Testis (tissue), 2 donors: ENCODE measurements at regions not wholly inside any gene's neighbourhood (a gene's known extent, or its start where the extent isn't known, plus 50 kb on each side); places are given as distances from the start of the nearest gene placed in this dataset.
"Not testable (repeated sequence)": the region's sequence is repeated elsewhere in the genome, so short reads cannot be mapped to it uniquely, and the experiment has no call there.

Experiments
- POLR2A ChIP-seq: fragments of 450-650 bp; IDR thresholded peaks from one replicate; pipeline ENCODE4 v1.6.1; 2017; ENCODE audit warnings: antibody characterized with exemption, mild to moderate bottlenecking, moderate library complexity
- TF ChIP-seq, protein P1 (sequence below), 3 experiments: fragments of 450-650 bp in 2 of 3; fragments of 200-600 bp in 1 of 3; sonication (generic) in 1 of 3; IDR thresholded peaks; one replicate each; pipeline ENCODE4 v1.5.1; 2016 to 2019; ENCODE audit warnings: antibody characterized with exemption in 3 of 3, mild to moderate bottlenecking in 2 of 3, moderate library complexity in 1 of 3

DNA sequence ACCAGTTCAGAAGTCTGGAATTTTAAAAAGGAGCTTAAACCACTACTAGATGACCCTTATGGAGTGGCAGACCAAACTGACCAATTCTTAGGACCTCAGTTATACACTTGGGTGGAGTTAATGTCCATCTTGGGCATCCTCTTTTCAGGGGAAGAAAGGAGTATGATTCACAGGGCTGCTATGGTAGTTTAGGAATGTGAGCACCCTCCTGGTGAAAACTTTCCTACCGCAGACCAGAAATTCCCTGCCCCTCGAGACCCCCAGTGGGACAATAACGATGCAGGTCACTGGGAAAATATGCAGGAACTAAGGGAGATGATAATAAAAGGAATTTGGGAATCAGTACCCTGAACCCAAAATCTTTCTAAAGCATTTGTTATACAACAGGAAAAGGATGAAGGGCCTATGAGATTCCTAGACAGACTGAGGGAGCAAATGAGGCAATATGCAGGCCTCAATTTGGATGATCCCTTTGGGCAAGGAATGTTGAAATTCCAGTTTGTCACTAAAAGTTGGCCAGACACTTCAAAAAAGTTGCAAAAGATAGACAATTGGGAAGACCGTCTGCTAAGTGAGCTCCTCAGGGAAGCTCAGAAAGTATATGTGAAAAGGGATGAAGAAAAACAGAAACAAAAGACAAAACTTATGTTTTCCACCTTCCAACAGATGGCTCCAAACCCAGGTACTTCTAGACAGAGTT is 52.4 kb upstream of the ANKRD10 start:
- TF ChIP-seq, protein P1, sequence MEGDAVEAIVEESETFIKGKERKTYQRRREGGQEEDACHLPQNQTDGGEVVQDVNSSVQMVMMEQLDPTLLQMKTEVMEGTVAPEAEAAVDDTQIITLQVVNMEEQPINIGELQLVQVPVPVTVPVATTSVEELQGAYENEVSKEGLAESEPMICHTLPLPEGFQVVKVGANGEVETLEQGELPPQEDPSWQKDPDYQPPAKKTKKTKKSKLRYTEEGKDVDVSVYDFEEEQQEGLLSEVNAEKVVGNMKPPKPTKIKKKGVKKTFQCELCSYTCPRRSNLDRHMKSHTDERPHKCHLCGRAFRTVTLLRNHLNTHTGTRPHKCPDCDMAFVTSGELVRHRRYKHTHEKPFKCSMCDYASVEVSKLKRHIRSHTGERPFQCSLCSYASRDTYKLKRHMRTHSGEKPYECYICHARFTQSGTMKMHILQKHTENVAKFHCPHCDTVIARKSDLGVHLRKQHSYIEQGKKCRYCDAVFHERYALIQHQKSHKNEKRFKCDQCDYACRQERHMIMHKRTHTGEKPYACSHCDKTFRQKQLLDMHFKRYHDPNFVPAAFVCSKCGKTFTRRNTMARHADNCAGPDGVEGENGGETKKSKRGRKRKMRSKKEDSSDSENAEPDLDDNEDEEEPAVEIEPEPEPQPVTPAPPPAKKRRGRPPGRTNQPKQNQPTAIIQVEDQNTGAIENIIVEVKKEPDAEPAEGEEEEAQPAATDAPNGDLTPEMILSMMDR (IDR thresholded peaks at IDR 0.05): not testable (repeated sequence)
- not testable (repeated sequence) for TF ChIP-seq POLR2A
